ENCODE measurements at regions not wholly inside any gene's neighbourhood (a gene's known extent, or its start where the extent isn't known, plus 50 kb on each side); places are given as distances from the start of the nearest gene placed in this dataset.
"Not testable (repeated sequence)": the region's sequence is repeated elsewhere in the genome, so short reads cannot be mapped to it uniquely, and the experiment has no call there.

DNA sequence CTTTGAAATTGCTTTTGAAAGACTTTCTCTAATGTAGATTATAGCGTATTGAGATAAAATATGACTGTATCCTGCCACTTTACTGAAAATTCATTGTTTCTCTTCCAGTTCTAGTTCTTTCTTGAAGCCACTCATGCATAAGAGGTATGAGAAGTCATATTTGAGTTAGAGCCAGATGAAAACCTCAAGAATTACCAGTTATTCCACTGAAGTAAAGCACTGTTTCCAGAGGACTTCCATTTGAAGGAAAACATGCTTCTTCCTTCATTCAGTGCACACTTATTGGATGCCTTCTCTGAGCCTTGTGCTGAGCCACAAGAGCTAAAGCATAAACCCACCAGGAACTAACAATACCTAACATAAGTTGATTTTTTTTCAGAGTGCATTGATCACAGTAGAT, 513.4 kb downstream of the ZNF385D start:
- no peak for DNase-seq

DNA sequence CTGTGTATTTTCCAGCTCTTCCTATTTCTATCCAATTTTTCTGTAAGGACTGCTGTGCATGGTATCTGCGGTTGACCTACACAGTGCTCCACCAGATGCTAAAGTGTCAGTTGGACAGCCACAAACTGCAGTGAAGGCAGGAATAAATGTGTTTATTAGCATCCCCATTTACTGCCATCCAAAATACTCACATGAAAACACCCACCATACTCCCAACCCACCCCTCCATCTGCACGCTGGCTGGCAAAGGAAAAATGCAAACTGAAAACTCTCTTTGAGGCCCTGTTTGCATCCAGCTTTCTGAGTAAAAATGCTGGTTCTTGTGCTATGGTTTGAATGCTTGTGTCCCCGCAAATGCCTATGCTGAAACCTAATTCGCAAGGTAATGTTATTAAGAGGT, 515.5 kb downstream of the ZNF385D start:
- DNase-seq: no peak

DNA sequence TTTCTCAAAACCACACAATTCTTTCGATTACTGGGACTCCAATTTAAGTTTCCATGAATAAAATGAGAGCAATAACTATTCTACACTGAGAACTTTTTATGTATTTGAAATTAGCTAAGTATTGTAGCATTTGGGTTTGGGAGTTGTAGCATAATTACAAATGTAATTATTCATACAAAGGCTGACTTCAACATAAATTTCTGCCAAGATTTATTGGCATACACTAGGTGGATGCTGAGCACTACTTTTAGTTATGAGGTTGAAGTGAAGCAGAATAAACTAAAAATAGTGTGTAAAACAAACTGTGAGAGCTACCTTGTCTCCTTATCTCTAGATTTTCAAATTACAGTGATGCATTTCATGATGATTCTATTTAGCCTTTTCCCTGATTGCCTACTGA, 516.1 kb downstream of the ZNF385D start:
- DNase-seq: no peak

DNA sequence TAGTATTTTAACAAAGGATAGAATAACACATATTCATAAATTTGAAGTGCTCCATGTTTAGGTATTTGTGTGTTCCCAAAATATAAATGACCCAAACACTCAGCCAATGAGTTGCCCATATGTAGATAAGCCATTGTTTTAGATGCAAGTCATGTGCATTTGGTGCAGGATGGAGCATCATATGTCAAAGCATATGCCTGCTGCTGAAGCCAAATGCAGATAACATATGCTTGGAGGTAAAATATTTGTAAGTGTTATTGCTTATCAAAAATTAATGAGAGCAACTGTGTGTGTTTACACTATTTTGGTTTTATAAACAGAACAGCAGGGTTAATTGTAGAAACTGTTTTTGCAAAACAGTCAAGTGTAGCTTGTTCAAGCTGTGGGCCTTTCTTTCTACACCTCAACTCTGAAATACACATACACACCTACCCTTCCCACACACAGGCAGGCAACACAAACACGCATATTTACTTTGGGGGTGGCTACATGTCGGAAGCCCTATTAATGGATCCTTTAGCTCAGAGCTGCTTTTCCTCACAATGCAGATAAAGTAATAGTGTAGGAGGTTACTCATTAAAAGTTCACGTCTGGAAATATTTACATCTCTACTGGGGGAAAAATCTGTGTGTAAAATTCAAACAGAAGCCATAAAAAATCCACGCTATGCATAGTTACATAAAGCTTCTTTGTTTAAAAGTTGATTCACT, 521.4 kb downstream of the ZNF385D start:
- no peak for DNase-seq

DNA sequence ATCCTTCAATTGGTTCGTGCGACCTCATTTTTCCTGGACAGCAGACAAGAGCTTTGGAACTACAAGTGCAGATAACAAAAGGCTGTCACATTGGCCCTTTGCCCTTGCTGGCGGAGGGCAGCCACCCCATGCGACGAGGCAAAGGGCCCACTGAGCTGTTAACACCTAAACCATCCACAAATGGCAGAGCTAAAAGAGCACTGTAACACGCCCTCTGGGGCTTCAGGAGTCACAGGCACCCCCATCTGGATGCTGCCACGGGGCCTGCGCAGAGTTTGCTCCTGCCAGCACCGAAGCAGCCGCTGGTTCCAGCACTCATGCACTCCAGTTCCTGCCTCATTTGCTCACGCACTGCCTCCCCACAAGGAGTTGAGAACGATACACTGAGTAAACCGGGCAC, 524.9 kb downstream of the ZNF385D start:
- DNase-seq: no peak

DNA sequence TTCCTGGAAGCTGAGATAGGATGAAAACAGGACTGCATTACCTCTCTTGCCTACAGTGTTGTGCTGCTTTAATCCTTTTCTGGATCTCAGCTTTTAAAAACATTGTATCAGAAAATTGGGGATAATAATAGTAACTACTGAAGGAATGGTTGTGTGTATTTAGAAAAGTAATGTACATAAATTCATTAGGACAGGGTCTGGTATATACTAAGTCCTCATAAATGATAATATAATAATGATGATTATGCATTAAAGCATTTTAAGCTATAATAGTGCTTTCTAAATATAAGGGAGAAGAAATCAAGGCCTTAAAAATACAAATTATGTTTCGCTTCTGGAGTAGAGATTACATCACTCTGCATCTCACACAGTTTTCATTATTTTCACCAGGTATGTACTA, 530.1 kb downstream of the ZNF385D start:
- DNase-seq: no peak

DNA sequence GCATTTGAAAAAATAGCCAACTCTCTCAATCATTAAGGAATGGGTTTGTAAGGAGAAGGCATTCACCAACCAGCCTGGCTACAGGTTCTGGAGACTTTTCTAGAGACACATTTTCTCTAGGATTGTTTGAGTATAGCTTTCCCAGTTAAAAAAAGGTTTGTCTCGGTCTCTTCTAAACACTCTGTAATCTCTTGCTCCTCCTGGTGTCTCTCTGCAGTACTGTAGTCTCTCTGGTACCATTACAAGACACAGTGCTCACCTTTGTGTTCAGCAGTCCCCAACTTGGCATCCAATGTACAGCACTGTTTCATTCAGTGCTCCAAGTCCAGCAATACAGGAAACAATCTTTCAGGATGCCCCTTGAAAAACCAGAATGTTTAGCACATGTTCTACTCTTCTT, 534.4 kb downstream of the ZNF385D start:
- no peak for DNase-seq

DNA sequence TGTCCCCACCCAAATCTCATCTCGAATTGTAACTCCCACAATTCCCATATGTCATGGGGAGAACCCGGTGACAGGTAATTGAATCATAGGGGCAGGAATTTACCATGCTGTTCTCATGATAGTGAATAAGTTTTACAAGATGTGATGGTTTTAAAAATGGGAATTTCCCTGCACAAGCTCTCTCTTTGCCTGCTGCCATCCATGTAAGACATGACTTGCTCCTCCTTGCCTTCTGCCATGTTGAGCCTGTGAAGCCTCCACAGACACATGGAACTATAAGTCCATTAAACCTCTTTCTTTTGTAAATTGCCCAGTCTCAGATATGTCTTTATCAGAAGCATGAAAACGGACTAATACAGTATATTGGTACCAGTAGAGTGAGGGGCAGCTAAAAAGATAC, 546.9 kb downstream of the ZNF385D start:
- not testable (repeated sequence) for DNase-seq

DNA sequence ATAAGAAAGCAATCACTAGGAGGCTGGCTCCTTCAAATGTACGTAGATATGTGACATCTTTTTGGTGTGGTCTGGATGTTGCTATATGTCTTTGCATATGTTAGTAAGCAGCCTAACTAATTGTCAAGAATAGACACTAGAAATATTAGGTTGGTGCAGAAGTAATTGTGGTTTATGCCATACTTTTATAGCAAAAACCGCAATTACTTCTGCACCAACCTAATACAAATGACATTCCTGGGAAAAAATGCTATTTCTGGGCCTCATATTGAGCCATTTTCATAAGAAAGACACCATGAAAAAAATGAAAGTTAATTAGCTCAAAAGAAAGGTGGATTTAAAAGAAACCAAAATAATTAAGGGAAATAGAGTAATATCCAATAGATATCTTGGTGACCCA, 555.8 kb downstream of the ZNF385D start:
- DNase-seq: no peak

DNA sequence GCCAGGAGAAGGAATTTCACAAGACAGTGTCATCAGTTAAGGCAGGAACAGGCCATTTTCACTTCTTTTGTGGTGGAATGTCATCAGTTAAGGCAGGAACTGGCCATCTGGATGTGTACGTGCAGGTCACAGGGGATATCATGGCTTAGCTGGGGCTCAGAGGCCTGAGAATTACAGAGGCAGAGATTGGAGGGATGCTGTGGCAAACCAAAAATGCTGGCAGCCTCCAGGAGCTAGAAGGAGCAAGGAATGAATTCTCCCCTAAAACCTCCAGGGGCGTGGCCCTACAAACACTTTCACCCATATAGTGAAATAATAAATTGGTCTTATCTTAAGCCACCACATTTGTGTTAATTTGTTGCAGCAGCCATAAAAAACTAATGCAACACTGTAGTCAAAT, 557.0 kb downstream of the ZNF385D start:
- DNase-seq: not testable (repeated sequence)

DNA sequence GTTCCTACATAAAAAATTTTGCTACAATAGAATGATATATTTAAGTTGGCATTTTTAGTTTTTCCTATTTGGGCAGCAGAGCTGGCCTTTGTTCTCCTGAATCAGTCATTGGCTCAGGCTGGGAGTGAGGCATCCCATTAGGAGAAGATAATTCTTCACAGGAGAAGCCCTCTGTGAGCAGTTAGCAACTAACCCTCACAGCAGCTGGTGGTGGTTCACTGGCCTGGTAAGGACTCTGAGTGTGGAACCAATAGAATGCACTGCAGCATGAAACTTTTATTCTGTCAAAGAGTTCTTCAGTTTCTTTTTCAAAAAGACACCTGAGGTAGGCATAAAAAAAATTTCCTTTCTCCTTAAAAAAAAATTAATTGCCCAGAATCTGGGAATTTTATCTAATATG, 562.6 kb downstream of the ZNF385D start:
- DNase-seq: no peak

DNA sequence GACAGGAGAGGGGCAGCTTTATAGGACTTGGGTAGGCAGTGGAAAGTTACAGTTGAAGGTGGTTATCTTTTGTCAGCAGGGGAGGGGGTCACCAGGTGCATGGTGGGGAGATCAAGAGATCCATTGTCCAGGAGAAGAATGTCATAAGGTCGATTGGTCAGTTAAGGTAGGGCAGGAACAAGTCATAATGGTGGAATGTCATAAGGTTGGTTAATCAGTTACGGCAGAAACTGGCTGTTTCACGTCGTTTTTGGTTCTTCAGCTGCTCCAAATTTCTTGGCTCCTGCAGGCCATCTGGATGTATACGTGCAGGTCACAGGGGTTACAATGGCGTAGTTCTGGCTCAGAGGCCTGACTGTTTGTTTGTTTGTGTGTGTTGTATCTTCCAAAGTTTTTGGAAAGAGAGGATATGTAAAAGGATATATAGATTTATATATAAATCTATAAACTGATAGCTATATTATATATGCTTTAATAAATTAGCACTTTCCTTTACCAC, 565.1 kb downstream of the ZNF385D start:
- no peak for DNase-seq

DNA sequence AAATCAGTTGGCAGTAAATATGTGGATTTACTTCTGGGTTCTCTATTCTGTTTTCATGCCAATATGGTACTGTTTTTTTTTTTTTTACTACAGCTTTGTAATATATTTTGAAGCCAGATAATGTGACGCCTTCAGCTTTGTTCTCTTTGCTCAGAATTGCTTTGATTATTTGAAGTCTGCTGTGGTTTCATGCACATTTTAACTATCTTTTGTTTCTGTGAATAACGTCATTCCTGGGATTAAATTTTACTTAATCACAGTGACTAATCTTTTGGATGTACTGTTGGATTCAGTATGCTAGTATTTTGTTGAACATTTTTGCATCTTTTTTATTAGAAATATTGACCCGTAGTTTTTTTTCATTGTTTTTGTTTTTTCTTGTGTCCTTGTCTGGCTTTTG, 576.5 kb downstream of the ZNF385D start:
- no peak for DNase-seq

DNA sequence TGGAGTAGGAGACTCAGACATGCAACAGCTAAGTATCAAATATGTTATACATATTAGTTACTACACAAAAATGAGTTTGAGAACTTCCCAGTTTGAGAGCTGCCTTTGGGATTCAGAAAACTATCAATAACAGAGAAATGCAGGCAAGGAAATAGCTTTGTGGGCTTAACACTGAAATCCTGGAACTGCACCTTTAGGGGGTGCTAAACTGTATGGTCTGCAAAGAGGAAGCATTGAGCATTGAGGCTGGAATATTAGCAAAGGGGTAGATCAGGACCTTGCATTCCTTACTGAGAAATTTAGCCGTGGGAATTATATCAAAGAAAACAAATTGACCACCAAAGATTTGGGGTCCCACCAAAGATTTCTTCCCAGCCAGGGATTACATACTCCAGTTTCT, 580.0 kb downstream of the ZNF385D start:
- DNase-seq: no peak

DNA sequence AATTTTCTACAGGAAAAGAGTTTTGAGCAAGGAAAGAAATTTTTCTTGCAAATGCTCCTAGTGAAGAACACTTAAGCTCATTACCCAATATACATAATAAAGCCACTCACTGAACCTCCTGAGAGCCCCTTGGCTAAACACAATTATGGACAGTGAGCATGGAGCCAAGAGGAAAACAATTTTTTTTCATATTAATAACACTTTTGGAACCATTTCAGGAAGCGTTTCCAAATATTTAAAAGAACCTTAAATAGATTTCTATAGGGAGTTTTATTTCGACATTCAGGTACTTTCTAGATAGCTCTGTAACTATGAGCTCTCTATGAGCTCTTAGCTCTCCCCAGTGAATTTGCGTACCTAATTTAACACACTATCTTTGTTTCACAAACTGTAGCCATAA, 581.1 kb downstream of the ZNF385D start:
- DNase-seq: no peak

DNA sequence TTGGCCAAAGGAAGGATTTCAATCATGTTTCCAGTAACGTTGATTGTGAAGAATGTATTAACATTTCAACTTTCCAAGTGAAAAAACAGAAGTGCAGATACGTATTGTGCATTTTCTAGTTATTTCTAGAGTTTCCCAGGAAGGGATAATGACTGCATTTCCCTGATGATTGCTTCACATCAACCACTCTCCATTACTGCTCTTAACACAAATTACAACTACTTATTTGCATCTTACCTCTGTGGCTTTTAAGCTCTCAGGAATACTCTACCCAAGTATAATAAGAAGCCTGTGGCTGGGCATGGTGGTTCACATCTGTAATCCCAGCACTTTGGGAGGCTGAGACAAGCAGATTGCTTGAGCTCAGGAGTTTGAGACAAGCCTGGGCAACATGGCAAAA, 582.5 kb downstream of the ZNF385D start:
- no peak for DNase-seq

DNA sequence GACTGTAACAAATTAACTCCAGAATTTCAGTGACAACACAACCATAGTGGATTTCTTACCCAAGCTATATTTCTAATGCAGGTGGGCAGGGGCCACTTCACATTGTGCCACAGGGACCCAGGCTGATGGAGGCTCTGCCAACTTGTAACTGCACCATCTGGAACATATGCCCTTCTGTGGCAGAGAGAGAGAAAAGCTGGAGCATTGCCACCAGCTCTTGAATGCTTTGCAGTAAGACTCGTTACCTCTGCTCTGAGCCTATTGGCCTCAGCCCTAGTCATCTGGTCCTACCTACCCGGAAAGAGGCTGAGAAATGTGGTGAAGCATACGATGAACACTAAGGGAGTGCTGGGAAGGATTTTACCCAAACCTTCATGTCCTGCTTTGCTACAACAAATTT, 587.1 kb downstream of the ZNF385D start:
- no peak for DNase-seq

DNA sequence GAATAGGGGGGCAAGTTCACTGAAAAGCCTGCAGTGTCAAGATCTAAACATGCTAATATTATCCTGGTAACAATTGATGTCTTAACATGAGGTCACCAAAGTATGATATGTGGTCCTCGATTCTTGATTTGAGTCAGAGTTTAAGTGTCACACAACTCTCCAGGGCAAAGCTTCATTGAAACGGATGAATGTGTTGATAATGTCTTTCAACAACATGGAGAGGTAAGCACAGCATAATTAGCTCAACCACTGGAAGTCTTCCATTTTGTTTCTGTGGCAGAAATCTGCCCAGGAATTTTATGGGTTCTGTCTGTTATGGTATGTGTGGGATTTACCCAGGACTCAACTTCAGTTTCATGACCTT, 591.5 kb downstream of the ZNF385D start:
- DNase-seq: no peak

DNA sequence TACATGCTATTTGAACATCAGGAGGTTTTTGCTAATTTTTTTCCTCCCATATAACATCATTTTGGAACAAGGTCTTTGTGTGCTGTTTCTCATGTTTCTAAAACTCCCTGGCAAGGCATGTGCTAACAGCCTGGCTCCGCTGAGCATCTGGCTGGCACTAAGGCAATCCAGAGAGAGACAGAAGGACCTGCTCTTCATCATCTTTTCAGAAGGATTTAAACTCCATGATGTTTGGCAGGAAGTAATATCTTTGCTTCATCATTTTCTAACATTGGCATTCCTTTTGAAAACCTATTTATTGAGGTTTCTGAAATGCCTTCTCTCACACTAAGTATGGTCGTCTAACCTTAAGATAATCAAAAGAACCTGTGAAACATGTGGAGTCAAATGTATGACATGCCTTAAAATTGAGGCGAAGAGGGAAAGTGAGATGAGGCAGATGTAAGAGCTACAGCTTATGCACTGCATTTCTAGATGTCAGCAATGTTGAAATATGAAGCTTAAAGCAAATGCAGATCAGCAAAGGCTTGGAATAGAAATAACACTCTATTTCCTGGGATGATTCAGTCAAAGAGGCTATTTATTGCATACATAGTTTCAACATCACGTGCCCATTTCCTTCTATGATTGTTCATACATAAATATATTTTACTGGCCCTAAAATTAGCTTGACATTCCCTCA, 592.0 kb downstream of the ZNF385D start:
- DNase-seq: no peak

DNA sequence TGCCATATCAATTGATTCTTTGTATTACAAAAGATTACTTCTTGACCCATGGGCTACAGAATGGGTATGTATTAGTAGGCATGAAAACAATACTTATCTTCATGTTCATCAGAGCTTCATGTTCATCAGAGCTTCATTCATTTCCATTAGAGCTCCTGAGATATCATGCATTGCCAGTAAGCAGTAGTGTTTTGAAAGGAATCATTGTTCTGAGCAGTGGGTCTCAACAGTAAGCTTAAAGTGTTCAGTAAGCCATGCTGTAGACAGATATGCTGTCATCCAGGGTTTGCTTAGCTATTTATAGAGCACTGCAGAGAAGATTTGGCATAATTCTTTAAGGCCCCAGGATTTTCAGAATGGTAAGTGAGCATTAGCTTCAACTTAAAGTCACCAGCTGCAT, 596.1 kb downstream of the ZNF385D start:
- DNase-seq: no peak

DNA sequence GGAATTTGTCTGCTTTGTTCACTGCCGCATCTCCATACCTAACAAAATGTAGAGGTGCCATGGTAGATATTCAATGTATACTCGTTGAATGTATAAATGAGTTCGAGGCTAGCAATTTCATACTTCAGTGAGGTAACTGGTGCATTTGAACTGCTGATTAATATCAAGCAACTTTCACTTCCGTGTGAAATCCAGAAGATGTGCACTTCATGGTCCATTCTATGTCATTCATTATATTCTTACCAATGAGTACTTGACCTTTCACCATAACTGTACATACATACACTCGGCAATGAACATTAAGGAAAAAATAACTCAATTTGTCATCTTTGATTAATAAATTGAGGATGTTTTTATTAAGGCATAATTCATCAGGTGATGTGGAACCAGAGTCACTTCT, 598.5 kb downstream of the ZNF385D start:
- DNase-seq: no peak

DNA sequence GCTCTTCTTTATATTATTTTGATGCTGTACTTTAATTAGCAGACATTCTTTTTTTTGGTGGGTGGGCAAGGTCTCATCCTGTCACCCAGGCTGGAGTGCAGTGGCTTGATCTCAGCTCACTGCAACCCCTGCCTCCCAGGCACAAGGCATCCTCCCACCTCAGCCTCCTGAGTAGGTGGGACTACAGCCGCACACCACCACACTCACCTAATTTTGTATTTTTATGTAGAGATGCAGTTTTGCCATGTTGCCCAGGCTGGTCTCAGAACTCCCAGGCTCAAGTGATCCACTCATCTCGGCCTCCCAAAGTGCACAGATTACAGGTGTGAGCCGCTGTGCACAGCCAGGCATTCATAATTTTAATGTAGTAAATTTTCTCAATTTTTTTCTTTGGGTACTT, 608.1 kb downstream of the ZNF385D start:
- DNase-seq: no peak

DNA sequence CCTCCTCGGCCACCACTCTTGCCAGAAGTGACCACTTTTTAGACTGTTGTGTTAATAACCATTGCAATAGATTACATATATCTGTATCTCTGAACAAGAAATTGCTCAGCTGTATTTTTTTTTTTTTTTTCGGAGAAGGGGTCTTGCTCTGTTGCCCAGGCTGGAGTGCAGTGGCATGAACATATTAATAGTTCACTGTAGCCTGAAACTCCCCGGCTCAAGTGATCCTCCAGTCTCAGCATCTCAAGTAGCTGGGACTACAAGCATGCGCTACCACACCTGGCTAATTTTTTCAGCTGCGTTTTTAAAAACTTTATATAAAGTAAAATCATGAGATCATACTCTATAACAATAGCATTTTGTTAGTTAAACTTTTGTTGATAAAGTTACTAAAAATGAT, 609.0 kb downstream of the ZNF385D start:
- no peak for DNase-seq

DNA sequence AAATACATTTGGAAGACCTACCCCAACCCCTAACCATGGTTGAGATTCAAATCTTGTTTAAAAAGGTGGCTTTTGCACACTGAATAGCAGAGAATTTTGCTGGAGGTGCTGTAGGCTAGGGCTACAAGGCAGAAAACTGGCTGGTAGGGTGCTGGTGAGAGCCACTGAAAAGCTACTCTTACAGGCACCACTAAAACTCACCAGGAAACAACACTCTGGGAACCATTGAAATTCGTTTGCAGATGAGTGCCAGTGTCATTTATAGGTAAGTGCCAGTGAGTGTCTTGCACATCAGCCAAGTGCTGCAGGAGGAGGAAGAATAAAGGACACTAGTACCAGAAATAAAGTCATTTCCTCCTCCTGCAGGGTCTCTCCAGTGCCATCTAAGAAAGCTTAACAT, 610.2 kb downstream of the ZNF385D start:
- DNase-seq: no peak

DNA sequence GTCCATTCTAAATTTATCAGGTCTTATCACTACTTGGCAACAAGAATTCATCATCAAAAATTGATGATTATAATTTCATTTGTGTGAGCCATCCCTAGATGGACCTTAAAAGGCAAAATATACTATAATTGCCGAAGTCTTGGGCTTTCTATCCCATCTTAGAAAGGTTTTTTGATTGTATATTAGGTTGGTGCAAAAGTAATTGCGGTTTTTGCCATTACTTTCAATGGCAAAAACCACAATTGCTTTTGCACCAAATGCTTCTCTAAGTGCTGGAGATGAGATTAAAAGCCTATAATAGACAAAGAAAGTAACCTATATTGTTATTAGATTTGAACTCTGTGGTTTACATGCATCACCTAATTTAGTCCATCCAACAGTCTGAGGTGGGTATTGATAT, 612.9 kb downstream of the ZNF385D start:
- no peak for DNase-seq

All from CD4-positive, alpha-beta T cell treated with Interleukin-17A for 4 hours (primary cell).